ENCODE measurements at regions not wholly inside any gene's neighbourhood (a gene's known extent, or its start where the extent isn't known, plus 50 kb on each side); places are given as distances from the start of the nearest gene placed in this dataset.

DNA sequence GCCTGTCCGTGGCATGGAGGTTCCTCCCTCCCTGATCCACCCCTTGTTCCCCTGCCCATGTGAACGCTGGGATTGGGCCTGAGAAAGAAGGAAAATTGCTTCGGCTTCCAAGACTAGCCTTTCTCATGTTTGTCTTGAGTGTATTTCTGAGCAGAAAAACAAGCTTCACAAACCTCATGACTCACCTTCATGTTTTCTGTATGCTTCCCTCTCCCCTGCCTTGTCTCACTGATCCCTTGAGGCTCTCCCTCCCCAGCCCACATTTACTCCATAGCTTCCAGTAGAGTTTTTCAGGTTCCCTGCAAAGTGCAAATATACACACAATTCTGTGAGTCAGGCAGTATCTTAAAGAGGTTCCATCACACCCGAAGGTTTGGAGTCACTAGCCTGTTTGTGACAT lies 572.4 kb downstream of the UQCRFS1 start:
- TF ChIP-seq POLR2A (IDR thresholded peaks at IDR 0.05) (no peak), CTCF (IDR thresholded peaks at IDR 0.05) (no peak)

All from heart left ventricle (tissue), 13 donors.